GM12873 (cell line): ENCODE measurements at regions not wholly inside any gene's neighbourhood (a gene's known extent, or its start where the extent isn't known, plus 50 kb on each side); places are given as distances from the start of the nearest gene placed in this dataset.

ENCODE experiments used
- TF ChIP-seq, protein P1 (sequence below): IDR thresholded peaks from 2 replicates; pipeline ENCODE4 v1.5.1; 2012; ENCODE audit warnings: low read depth, mild to moderate bottlenecking, moderate library complexity, low read length, control low read depth; ENCODE audit not compliant: insufficient read depth; ENCODE audit errors: missing control alignments

DNA sequence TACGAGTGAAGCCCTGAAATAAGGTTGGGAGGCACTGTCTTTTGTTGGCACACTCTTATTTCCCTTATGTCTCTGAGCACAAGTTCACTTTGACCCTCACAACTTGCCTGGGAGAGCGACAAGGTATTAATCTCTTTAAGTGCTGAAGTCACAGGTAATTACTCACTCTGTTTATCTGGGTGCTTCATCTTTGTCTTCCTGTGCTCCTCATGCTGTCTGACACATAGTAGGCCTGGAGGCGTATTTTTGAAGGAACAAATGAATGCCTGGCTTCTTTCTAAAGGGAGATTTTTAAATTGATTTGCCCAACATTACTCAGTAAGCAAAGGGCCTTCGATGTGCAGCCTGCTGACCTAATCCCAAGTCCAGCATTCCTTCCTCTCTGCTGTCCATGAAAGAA is 507.1 kb upstream of the TNP1 start:
- TF ChIP-seq, protein P1, sequence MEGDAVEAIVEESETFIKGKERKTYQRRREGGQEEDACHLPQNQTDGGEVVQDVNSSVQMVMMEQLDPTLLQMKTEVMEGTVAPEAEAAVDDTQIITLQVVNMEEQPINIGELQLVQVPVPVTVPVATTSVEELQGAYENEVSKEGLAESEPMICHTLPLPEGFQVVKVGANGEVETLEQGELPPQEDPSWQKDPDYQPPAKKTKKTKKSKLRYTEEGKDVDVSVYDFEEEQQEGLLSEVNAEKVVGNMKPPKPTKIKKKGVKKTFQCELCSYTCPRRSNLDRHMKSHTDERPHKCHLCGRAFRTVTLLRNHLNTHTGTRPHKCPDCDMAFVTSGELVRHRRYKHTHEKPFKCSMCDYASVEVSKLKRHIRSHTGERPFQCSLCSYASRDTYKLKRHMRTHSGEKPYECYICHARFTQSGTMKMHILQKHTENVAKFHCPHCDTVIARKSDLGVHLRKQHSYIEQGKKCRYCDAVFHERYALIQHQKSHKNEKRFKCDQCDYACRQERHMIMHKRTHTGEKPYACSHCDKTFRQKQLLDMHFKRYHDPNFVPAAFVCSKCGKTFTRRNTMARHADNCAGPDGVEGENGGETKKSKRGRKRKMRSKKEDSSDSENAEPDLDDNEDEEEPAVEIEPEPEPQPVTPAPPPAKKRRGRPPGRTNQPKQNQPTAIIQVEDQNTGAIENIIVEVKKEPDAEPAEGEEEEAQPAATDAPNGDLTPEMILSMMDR, result no peak

DNA sequence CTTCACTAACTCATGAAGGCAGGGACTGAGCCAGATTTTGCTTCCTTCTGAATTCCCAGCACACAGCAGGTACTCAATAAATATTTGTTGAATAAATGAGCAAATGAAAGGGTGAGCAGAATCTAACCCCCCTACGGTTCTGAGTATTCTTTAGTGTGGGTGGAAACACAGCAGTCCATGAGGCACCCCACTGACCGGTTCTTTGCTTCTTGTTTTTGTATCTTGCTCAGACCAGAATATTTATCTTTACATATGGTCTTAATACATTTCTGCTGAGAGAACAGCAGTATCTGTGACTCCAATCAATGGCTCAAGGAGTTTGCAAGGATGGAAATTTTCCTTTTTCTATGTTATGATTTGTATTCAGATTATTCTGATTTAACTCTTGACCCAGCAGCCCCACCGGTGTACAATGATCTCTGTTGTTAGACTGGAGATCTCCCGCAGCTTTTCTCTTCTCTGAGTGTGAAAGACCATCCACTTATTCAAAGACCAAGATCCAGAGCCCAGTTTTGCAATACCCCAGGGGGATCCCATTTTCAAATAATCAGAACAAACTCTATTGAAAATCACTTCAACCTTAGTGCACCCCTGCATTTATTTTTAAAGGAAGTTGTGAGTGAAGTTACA is 506.5 kb upstream of the TNP1 start:
- TF ChIP-seq, protein P1, result no peak

- TF ChIP-seq, protein P1, result no peak
Measured at GRCh38 chr2:217365656-217366055, 505.8 kb upstream of the TNP1 start.

DNA sequence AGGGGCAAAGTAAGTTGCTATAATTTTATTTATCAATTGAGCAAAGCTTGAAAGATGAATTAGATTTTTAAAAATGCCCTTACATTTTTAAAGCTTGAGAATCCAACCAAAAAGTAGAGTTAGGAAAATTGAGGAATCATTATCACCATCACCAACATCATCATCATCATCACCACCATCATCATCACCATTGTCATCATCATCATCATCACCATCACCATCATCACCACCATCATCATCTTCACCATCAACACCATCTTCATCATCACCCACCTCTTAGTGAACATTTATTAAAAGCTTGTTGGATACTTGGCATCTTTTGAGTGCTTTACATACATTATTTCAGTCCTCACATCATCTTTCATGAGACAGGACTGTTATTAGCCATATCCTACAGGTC is 504.4 kb upstream of the TNP1 start:
- TF ChIP-seq, protein P1, result no peak

DNA sequence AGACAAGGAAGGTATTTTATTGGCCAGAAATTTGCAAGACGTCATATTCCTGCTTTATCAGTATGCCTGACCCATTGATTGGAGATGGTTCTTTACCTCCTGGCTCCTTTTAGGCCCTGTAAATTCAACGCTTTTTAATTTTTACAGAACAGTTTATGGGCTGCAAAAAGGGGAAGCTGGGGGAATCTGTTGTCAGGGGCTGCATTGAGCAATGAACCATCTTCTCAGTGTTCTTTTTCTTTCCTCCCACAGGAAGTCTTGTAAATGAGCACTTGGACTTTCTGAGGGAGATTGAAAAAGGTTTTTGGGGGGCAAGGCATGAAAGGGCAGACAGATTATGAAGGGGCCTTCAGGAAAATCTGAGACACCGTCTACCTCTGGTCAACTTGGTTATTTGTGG is 503.6 kb upstream of the TNP1 start:
- TF ChIP-seq, protein P1, result no peak

DNA sequence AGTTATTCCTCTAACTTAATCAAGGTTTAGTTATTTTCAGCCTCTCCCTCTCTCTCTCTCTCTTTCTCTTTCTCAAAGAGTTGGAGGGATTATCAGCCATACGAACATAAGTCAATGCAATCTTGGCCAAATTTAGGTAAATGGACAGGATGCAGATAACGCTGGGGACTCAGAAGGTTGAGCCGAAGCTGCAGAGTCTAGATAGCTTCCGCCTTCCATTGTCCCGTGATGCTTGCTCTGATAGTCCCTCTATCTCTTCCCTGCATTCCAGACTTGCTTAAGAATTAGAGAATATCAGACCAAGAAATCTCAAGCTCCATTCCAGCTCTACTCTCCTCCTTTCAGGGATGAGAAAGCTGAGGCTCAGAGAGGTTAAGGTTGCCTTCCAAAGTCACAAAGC is 502.8 kb upstream of the TNP1 start:
- TF ChIP-seq, protein P1, result no peak

GRCh38 chr2:217362286-217362685 is 502.4 kb upstream of the TNP1 start:
- TF ChIP-seq, protein P1, result no peak
